ENCODE measurements at regions not wholly inside any gene's neighbourhood (a gene's known extent, or its start where the extent isn't known, plus 50 kb on each side); places are given as distances from the start of the nearest gene placed in this dataset.

DNA sequence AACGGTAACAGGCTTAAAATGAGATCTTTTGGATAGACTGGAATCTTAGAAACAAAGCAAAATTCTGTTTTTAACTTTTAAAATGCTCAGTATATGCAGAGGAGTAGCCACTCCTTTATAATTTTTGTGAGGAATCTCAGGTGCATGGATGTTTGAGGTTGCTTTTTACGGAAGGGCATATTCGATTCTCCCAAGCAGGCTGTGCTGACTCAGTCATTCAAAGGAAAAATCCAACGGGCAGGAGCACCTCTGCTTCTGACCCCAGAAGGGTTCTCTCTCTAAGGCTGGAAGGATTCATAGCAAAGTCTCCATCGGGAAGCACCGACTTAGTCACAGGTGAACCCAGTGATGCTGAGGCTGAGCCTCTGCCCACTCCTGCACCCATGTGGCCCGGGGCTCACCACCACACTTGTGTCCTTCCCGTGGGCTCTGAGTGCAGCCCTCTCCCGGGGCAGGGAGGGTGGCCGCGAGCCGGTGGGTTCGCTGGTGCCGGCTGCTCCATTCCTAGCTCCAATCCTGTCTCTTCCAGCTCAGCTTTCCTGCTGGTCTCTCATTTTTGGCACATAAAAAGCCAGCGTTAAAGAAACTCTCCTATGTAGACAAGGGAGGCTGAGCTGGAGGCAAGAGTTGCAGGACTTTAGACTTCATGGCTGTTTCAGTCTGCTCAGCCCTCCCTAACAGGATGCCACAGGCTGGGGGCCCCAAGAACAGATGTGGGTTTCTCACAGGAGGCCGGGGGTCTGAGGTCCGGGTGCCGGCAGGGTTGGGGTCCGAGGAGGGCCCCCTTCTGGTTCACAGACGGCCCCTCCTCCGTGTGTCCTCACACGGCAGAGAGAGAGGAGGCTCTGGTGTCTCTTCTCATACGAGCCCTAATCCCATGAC lies 135.6 kb upstream of the LPCAT1 start:
- peaks cover 0 to under 1% (median 0%) of the 10 kb centered on the region in 9 donors for H3K4me1 ChIP-seq
- TF ChIP-seq, protein P1, sequence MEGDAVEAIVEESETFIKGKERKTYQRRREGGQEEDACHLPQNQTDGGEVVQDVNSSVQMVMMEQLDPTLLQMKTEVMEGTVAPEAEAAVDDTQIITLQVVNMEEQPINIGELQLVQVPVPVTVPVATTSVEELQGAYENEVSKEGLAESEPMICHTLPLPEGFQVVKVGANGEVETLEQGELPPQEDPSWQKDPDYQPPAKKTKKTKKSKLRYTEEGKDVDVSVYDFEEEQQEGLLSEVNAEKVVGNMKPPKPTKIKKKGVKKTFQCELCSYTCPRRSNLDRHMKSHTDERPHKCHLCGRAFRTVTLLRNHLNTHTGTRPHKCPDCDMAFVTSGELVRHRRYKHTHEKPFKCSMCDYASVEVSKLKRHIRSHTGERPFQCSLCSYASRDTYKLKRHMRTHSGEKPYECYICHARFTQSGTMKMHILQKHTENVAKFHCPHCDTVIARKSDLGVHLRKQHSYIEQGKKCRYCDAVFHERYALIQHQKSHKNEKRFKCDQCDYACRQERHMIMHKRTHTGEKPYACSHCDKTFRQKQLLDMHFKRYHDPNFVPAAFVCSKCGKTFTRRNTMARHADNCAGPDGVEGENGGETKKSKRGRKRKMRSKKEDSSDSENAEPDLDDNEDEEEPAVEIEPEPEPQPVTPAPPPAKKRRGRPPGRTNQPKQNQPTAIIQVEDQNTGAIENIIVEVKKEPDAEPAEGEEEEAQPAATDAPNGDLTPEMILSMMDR (IDR thresholded peaks at IDR 0.05) = no peak
- peaks cover under 1 to 90% (median 61%) of the 10 kb centered on the region in 7 donors for H3K27me3 ChIP-seq
- no peak for ATAC-seq
- no peak for DNase-seq
- no peak overlapping the region for H3K4me3 ChIP-seq
- WGBS, 2 donors = 47 to 52% methylated on average over 23 of the region's 23 CpGs
- no peaks in the 10 kb centered on the region for H3K36me3 ChIP-seq
- H3K9me3 ChIP-seq = no peaks in the 10 kb centered on the region
- intact Hi-C loops (cut with DNase I) = loop anchor here in 1 of 10 donors (10.0 kb wide), 1 partner anchor 485 kb away; no protein-coding TSS in a partner anchor
- no peak overlapping the region for H3K27ac ChIP-seq

DNA sequence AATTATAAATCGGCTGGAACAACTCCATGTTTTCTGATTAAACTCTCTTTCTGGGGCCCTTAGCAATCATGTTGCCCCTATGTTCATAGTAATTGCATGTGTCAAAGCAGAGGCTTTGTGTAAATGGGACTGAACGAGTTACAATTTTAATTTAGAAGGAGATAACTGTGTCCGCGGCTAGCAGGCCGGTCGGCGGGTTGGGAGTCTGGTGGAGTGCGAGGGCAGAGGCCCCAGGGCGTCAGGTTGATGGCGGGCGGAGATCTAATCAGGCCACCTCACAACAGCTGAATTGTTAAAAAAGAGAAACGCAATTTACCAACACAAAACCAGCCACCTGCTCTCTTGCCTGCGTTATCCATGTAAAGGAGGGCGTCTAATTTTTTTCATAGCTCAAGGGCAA lies 134.9 kb upstream of the LPCAT1 start:
- Histone ChIP-seq H3K27ac (no peak overlapping the region), H3K4me1 (peaks cover 0 to 4% (median 0%) of the 10 kb centered on the region in 9 donors), H3K36me3 (no peaks in the 10 kb centered on the region), H3K27me3 (peaks cover 5 to 90% (median 65%) of the 10 kb centered on the region in 7 donors), H3K9me3 (no peaks in the 10 kb centered on the region), H3K4me3 (no peak overlapping the region)
- no peak for DNase-seq
- no peak for ATAC-seq
- TF ChIP-seq, protein P1 (IDR thresholded peaks at IDR 0.05) = no peak
- 66 to 73% methylated on average over 14 of the region's 14 CpGs for WGBS, 2 donors
- intact Hi-C loops (cut with DNase I) = loop anchor here in 1 of 10 donors (10.0 kb wide), 1 partner anchor 484 kb away; no protein-coding TSS in a partner anchor

DNA sequence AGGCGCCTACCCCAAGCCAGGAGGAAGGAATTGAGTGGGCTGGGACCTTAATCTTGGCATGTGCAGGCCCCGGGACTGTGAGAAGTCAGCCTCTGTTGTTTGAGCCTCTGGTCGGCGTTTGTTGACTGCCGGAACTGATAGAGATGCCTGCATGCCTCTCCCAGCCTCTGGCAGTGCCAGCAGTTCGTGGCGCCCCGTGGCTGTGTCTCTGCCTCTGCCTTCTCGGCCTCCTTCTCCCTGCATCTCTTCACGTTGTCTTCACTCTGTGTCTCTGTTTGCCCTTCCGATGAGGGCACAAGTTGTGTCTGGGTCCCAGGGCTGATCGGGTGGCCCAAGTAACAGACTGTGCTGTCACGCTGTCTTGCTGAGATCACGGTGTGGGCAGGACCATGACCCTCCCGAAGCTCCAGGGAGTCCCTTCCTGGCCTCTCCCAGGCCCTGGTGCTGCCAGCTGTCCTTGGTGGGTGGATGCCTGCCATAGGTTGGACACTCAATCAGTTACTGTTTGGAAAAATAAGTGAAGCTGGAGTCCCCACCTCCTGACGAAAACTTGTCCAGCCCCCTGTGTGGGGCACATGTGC lies 133.5 kb upstream of the LPCAT1 start:
- DNase-seq (no peak), ATAC-seq (no peak)
- Histone ChIP-seq H3K27me3 (peaks cover 5 to 95% (median 74%) of the 10 kb centered on the region in 7 donors), H3K27ac (no peak overlapping the region), H3K4me1 (peaks cover 0 to 10% (median 6%) of the 10 kb centered on the region in 9 donors), H3K9me3 (no peaks in the 10 kb centered on the region), H3K4me3 (no peak overlapping the region), H3K36me3 (no peaks in the 10 kb centered on the region)
- TF ChIP-seq, protein P1 (IDR thresholded peaks at IDR 0.05) = no peak
- intact Hi-C loops (cut with DNase I) = loop anchor here in 1 of 10 donors (10.0 kb wide), 1 partner anchor 482 kb away; no protein-coding TSS in a partner anchor
- 73 to 75% methylated on average over 16 of the region's 16 CpGs for WGBS, 2 donors

DNA sequence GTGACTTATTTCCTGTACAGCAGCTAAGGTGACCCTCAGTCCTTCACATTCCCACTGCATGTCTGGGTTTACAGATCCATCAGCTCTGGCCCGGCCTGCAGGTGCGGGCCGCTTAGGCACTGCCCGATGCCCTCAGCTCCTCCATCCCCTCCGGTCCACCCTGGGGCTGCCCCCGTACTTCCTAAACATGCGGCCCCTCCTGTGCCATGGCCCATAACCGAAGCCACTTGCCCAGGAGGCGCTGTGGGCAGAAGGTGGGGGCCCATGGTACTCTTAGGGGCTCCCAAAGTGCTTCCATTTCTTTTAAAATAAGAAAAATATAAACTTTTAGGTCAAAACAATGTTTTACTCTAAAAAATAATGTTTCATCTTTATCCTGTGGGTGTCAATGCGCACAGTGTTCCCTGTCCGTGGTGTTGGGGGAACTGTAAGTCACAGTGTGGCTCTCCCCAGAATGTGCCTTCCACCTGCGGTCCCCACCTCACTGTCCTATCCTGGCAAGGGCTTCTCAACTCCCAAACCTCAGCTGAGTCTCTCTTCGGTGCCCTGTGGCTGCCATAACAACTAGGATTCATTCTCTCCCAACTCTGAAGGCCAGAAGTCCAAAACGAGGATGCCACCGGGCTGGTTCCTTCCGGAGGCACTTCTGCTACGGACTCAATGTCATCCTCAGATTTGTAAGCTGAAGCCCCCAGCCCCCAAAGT lies 132.7 kb upstream of the LPCAT1 start:
- H3K4me1 ChIP-seq = peaks cover 0 to 10% (median 6%) of the 10 kb centered on the region in 9 donors
- H3K27me3 ChIP-seq = peaks cover 5 to 93% (median 72%) of the 10 kb centered on the region in 7 donors
- TF ChIP-seq, protein P1 (IDR thresholded peaks at IDR 0.05) = no peak
- no peak overlapping the region for H3K27ac ChIP-seq
- H3K4me3 ChIP-seq = no peak overlapping the region
- ATAC-seq (no peak), DNase-seq (no peak)
- WGBS, 2 donors = 89 to 90% methylated on average over 17 of the region's 17 CpGs
- no peaks in the 10 kb centered on the region for H3K9me3 ChIP-seq
- H3K36me3 ChIP-seq = no peaks in the 10 kb centered on the region
- intact Hi-C loops (cut with DNase I) = loop anchor here in 1 of 10 donors (10.0 kb wide), 1 partner anchor 482 kb away; no protein-coding TSS in a partner anchor

Data from heart right ventricle (tissue), 16 donors.